Upper lobe of left lung (tissue), 6 donors: ENCODE measurements at regions not wholly inside any gene's neighbourhood (a gene's known extent, or its start where the extent isn't known, plus 50 kb on each side); places are given as distances from the start of the nearest gene placed in this dataset.

Experiments
- ATAC-seq, 2 donors: fragments of 200-7000 bp; cut with Tn5 transposase; one replicate each; pipeline ENCODE4 v1.9.1; 2022; ENCODE audit warnings: mild to moderate bottlenecking in 2 of 2, moderate library complexity in 2 of 2; ENCODE audit not compliant: low FRiP score in 2 of 2
- DNase-seq, 2 donors: peaks; one replicate each; pipeline ENCODE4 v3.0.0-alpha.2; 2019 to 2020
- H3K27ac ChIP-seq, 4 donors: fragments of 200-600 bp; sonication (generic); one replicate each; pipeline ENCODE4 v1.5.1; 2016 to 2019
- H3K27me3 ChIP-seq, 4 donors: fragments of 200-600 bp; sonication (generic); one replicate each; pipeline ENCODE4 v1.5.1; 2017 to 2019
- H3K36me3 ChIP-seq, 4 donors: fragments of 200-600 bp; sonication (generic); one replicate each; pipeline ENCODE4 v1.5.1; 2016 to 2019
- H3K4me1 ChIP-seq, 4 donors: fragments of 200-600 bp; sonication (generic); one replicate each; pipeline ENCODE4 v1.5.1; 2018 to 2019
- H3K4me3 ChIP-seq, 4 donors: fragments of 200-600 bp; sonication (generic); one replicate each; pipeline ENCODE4 v1.5.1; 2017 to 2019; ENCODE audit warnings: mild to moderate bottlenecking in 2 of 4, moderate library complexity in 1 of 4
- H3K9me3 ChIP-seq, 4 donors: fragments of 200-600 bp; sonication (generic); one replicate each; pipeline ENCODE4 v1.5.1; 2018 to 2019
- EP300 ChIP-seq, 4 donors: sonication (generic); formaldehyde crosslinking; IDR thresholded peaks; one replicate each; pipeline ENCODE4 v1.5.1; 2017; ENCODE audit warnings: antibody characterized with exemption in 4 of 4, control low read depth in 2 of 4
- POLR2A ChIP-seq, 4 donors: fragments of 450-650 bp; IDR thresholded peaks; one replicate each; pipeline ENCODE4 v1.5.1; 2016 to 2017; ENCODE audit warnings: antibody characterized with exemption in 4 of 4, mild to moderate bottlenecking in 2 of 4
- POLR2AphosphoS5 ChIP-seq, 2 donors: sonication (generic); formaldehyde crosslinking; IDR thresholded peaks; one replicate each; pipeline ENCODE4 v1.5.1; 2017; ENCODE audit warnings: antibody characterized with exemption in 2 of 2
- WGBS, 2 donors: methylation state at CpG; one replicate each; pipeline ENCODE4 v1.1.5; 2017 to 2018; 5-methylcytosine and 5-hydroxymethylcytosine counted together
- TF ChIP-seq, protein P1 (sequence below), 6 experiments: fragments of 450-650 bp in 4 of 6; fragments of 200-600 bp in 2 of 6; sonication (generic) in 2 of 6; IDR thresholded peaks; one replicate each; pipeline ENCODE4 v1.5.1; 2016 to 2019; ENCODE audit warnings: antibody characterized with exemption in 6 of 6
- donor health status: DM: no; HTN: no; CAD: no; lungs with moderate emphysema.
- donor health status: DM: no; HTN: yes; CAD: no; lungs with severe emphysema.

DNA sequence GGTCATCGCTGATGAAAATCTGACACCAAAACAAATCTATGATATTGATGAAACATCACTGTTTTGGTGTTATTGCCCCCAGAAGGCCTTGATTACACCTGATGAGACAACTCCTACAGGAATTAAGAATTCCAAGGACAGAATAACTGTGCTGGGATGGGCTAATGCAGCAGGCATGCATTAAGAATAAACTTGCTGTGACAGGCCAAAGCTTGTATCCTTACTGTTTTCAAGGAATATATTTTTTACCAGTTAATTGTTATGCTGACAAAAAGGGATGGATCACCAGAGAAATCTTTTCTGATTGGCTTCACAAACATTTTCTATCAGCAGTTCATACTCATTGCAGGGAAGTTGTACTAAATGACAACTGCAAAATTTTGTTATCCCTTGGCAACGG is 278.2 kb downstream of the IKZF2 start:
- no peak for TF ChIP-seq POLR2AphosphoS5 (IDR thresholded peaks at IDR 0.05)
- no peak for TF ChIP-seq EP300 (IDR thresholded peaks at IDR 0.05)
- TF ChIP-seq, protein P1, sequence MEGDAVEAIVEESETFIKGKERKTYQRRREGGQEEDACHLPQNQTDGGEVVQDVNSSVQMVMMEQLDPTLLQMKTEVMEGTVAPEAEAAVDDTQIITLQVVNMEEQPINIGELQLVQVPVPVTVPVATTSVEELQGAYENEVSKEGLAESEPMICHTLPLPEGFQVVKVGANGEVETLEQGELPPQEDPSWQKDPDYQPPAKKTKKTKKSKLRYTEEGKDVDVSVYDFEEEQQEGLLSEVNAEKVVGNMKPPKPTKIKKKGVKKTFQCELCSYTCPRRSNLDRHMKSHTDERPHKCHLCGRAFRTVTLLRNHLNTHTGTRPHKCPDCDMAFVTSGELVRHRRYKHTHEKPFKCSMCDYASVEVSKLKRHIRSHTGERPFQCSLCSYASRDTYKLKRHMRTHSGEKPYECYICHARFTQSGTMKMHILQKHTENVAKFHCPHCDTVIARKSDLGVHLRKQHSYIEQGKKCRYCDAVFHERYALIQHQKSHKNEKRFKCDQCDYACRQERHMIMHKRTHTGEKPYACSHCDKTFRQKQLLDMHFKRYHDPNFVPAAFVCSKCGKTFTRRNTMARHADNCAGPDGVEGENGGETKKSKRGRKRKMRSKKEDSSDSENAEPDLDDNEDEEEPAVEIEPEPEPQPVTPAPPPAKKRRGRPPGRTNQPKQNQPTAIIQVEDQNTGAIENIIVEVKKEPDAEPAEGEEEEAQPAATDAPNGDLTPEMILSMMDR (IDR thresholded peaks at IDR 0.05): no peak
- no peak for TF ChIP-seq POLR2A (IDR thresholded peaks at IDR 0.05)
- DNase-seq (no peak), ATAC-seq (no peak)
- H3K27ac ChIP-seq: no peak overlapping the region
- H3K9me3 ChIP-seq: peaks cover 0 to 6% (median 0%) of the 10 kb centered on the region in 4 donors
- no peak overlapping the region for H3K4me3 ChIP-seq
- H3K36me3 ChIP-seq: no peaks in the 10 kb centered on the region
- 85 to 86% methylated on average over 2 of the region's 2 CpGs for WGBS, 2 donors
- no peaks in the 10 kb centered on the region for H3K4me1 ChIP-seq
- H3K27me3 ChIP-seq: no peaks in the 10 kb centered on the region

DNA sequence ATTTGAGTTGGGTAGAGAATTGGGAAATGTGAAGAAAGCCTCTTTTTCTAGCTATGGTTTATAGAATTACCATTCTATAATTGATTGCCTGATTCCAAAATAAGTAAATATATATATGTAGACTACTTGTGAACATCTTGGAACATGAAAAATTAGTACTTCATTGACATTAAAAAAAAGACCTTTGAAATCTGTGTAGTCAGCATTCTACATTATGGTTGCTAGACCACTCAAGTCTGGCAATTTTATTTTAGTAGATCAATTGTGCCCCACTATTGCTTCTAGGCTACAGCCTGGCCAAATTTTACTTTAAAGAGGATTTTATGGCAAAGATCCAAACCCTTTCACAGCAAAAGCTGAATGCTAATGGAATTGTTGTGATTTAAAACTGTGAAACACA is 279.8 kb downstream of the IKZF2 start:
- Histone ChIP-seq H3K27ac (no peak overlapping the region), H3K27me3 (no peaks in the 10 kb centered on the region), H3K36me3 (no peaks in the 10 kb centered on the region), H3K9me3 (peaks cover 0 to 6% (median 0%) of the 10 kb centered on the region in 4 donors), H3K4me3 (no peak overlapping the region), H3K4me1 (no peaks in the 10 kb centered on the region)
- no peak for ATAC-seq
- no peak for TF ChIP-seq POLR2A (IDR thresholded peaks at IDR 0.05)
- no peak for TF ChIP-seq POLR2AphosphoS5 (IDR thresholded peaks at IDR 0.05)
- no peak for TF ChIP-seq EP300 (IDR thresholded peaks at IDR 0.05)
- TF ChIP-seq, protein P1 (IDR thresholded peaks at IDR 0.05): no peak
- no peak for DNase-seq

DNA sequence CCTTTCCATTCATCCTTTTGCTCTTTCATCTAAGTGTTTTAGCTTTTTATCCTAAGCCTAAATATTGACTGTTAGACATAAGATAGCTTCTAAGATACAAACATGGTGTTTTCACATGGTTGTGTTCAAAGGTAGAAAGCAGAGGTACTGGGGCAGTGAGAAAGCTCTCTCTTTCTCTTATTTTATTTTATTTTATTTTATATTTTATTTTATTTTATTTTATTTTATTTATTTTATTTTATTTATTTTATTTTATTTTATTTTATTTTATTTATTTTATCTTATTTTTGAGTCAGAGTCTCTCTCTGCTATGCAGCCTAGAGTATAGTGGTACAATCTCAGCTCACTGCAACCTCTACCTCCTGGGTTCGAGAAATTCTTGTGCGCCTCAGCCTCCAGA is 287.2 kb downstream of the IKZF2 start:
- TF ChIP-seq POLR2AphosphoS5 (IDR thresholded peaks at IDR 0.05): no peak
- TF ChIP-seq, protein P1 (IDR thresholded peaks at IDR 0.05): no peak
- no peak for TF ChIP-seq EP300 (IDR thresholded peaks at IDR 0.05)
- no peak for TF ChIP-seq POLR2A (IDR thresholded peaks at IDR 0.05)
- ATAC-seq: no peak
- no peak overlapping the region for H3K27ac ChIP-seq
- H3K4me1 ChIP-seq: no peaks in the 10 kb centered on the region
- DNase-seq: no peak
- H3K4me3 ChIP-seq: no peak overlapping the region
- H3K36me3 ChIP-seq: no peaks in the 10 kb centered on the region
- WGBS, 2 donors: 78 to 97% methylated on average over 2 of the region's 2 CpGs
- H3K27me3 ChIP-seq: no peaks in the 10 kb centered on the region
- H3K9me3 ChIP-seq: peaks cover 12 to 31% (median 20%) of the 10 kb centered on the region in 4 donors

DNA sequence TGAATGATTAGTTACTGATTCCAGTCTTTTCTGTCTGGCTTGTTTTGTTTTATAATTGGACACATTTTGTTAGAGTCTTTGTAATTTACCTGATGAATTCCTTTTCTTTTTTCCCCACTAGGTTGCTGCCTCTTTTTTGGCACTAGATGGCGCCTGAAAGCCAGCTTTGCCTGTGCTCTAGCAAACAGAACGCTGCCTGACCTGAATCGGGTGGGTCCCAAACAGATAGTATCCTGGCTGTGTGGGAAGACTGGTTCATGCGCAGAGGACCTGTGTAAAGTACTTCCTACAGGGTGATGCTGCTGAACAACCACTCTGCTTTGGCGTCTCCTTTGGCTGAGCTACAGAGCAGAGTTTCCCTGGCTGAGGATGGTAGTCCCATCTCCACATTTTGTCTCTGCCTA is 288.2 kb downstream of the IKZF2 start:
- TF ChIP-seq, protein P1 (IDR thresholded peaks at IDR 0.05): peak in 2 of 6 experiments; percentile 12 to 17
- no peak for TF ChIP-seq EP300 (IDR thresholded peaks at IDR 0.05)
- ATAC-seq: no peak
- Histone ChIP-seq H3K36me3 (no peaks in the 10 kb centered on the region), H3K27me3 (no peaks in the 10 kb centered on the region), H3K4me3 (no peak overlapping the region), H3K4me1 (no peaks in the 10 kb centered on the region), H3K27ac (no peak overlapping the region), H3K9me3 (peaks cover 12 to 31% (median 20%) of the 10 kb centered on the region in 4 donors)
- WGBS, 2 donors: 62 to 72% methylated on average over 5 of the region's 5 CpGs
- no peak for DNase-seq

DNA sequence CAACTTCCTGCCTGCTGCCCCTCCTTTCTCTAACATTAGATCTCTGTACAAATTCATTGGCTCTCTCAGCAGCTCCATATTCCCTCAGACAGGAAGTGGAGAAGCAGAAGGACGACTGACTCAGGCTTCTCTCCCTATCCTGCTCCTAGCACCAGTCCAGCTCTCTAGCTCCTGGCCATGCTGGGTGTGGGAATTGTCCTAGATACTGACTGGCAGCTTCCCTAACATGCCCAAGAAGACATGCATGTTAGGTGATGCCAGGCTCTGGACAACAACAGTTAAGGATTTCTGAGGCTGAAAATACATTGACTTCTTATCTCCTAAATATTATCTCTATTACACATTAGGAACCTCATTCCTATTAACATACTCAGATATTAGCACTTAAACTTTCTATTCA is 292.9 kb downstream of the IKZF2 start:
- H3K9me3 ChIP-seq: peaks cover 6 to 19% (median 15%) of the 10 kb centered on the region in 4 donors
- no peak overlapping the region for H3K4me3 ChIP-seq
- ATAC-seq: no peak
- no peaks in the 10 kb centered on the region for H3K36me3 ChIP-seq
- no peaks in the 10 kb centered on the region for H3K4me1 ChIP-seq
- WGBS, 2 donors: 41 to 67% methylated on average over 1 of the region's 1 CpG
- TF ChIP-seq POLR2AphosphoS5 (IDR thresholded peaks at IDR 0.05) (no peak), EP300 (IDR thresholded peaks at IDR 0.05) (no peak), POLR2A (IDR thresholded peaks at IDR 0.05) (no peak)
- TF ChIP-seq, protein P1 (IDR thresholded peaks at IDR 0.05): no peak
- H3K27me3 ChIP-seq: no peaks in the 10 kb centered on the region
- no peak overlapping the region for H3K27ac ChIP-seq
- no peak for DNase-seq
